Anterior cingulate cortex (tissue), 58 donors: ENCODE measurements at regions not wholly inside any gene's neighbourhood (a gene's known extent, or its start where the extent isn't known, plus 50 kb on each side); places are given as distances from the start of the nearest gene placed in this dataset.

Experiments used
- DNase-seq, 58 donors: peaks; one replicate each; lab custom pipeline; 2025; lab: John Stamatoyannopoulos, UW

DNA sequence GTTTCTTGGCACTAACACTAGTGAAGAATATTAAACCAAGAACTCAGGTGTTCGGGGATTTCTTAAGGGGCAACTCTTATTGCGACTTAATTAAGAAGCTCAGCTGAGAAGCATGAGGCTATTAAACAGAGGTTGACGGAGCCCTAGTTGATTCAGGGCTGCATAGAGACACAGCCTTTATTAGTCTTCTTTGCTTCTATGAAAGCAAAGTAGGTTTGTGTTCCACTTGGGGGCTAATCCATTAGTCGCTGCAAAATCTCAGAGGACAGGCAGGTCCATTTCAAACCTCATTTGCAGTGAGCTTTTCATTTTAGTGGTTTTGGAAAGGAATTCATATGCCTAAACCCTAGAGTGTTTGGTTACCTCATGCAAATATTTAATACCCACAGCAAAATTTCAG lies 506.6 kb upstream of the SULF2 start:
- no peak for DNase-seq

DNA sequence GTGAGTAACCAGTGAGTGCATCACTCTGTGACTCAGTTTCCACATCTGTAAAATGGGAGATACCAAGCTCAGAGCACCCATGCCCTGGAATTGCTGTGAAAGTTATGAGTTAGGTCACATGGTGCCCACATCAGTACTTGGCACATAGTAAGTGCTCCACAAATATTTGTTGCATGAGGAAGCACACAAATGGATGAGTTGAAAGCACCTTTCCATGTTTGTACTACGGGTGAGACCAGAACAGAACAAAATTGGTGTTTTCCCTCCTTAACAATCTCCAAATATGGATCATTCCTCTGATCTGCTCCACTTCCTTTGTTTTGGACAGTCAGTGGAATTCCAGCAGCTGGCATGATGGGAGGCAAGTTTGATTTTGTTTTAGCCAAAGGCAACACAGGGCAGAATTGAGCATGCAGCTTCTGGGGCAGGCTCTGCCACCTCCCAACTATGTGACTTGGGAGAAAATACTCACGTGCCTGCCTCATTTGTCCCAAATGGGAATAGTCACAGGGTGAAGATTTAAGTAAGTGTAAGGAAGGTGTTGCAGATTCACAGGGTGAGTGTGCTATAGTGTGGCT lies 503.7 kb upstream of the SULF2 start:
- DNase-seq: no peak

DNA sequence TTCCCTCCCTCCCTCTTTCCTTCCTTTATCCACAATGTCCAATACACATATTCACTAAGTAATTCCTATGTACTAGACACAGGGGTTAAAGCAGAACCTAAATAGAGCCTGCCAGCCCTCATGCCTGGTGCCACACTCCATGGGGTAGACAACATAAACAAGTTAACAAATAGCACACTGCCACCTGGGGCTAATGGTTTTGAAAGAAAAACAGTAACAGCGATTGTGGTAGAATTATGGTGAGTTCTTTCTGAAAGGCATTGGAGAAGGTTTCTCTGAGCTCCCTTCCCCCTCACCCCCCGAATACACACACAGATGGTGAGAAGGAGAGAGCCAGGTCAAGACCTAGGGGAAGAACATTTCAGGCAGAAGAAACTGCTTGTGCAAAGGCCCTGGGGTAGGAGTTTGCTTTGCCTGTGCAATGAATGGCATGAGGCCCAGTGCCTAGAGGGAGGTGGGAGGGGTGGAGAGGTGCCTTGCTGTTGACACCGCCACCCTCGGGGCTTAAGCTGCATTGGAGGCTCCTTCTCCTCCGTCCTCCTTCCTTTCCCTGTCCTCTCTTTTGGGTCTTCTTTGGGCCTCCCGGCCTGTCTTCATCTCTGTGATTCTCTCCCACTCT lies 502.4 kb upstream of the SULF2 start:
- DNase-seq: no peak

DNA sequence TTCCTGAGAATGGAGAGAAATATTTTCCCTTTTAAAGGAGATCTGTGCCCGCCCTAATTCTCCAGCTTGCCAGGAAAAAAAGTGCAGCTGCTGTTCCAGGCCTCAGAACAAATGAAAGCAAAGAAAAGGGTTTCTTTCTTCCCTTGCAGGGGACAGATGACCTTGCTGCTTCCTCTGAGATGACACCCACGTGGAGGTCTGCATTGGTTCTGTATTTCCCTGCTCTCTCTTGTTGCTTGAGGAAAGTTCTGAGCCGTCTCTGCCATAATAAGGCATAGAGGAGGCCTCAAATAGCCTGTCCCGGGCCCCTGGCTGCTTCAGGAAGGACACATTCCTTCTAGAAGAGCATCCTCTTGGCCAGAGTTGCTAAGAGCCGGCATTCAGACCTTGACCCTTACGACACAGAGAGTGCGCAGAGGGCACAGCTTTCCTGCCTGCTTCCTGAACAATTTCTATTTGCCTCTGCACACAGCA lies 501.8 kb upstream of the SULF2 start:
- DNase-seq: peak in 8 of 58 donors; percentile 3 to 32 (median 20)

DNA sequence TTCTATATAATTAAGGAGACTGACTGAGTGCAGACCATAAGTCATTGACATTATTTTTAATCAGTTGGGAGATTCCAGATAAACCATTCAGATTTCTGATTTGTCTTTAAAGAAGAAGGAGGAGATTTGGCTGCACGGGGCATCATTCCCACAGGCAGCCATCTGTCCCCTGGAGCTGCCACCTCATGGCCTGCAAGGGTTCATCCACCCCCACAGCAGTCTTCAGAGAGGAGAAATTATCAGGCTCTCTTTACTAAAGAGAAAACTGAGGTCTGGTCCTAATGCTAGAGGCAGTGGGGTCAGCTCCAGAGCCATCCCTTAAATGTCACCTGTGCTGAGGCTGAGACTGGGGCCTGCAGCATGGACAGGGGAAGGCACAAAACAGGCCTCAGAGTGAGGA lies 501.3 kb upstream of the SULF2 start:
- no peak for DNase-seq

DNA sequence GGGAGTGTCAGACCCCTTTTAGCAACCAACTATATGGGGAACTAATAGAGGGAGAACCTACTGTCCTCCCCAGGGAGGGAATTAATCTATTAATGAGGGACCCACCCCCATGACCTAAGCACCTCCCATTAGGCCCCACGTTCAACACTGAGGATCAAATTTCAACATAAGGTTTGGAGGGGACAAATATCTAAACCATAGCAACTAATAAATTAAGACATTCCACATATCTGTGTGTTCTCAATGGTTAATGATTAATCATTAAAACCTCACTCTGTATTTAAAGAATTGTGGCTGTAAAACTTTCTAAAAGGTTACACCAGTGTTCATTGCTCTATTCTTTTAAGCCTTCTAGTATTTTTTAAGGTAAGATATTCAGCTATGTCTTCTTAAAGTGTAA lies 500.4 kb upstream of the SULF2 start:
- DNase-seq: no peak

DNA sequence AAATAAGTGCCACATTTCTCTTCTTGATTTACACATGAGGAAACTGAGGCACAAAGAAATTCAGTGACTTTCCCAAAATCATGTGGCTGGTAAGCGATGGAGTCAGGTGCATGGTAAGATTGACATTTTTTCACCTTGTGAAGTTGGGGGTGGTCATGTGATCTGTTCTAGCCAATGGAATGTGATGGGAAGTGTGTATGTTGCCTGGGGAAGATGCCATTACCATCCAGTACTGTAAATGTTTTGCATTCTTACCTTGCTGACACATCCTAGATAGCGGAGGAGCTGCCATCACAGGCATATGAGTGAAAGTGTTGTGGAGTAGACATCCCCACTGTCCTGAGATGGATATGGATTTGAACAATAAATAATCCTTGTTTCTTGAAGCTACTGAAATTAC lies 499.6 kb upstream of the SULF2 start:
- DNase-seq: no peak

DNA sequence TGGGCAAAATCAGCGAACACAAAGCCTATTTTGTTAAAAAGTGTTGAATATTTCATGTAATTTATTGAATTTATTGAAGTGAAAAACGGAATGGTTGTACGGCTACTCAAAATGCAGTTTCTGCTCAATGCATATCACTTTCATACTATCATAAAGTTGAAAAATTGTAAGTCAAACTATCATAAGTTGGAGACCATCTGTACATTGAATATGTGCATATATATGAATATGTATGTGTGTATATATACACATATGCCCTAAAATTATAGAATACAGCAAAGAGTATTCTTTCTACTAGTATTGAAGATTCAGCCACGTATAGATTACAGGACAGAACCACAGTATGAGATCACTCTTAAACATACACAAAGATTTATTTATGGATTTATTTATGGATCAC lies 499.0 kb upstream of the SULF2 start:
- DNase-seq: no peak

DNA sequence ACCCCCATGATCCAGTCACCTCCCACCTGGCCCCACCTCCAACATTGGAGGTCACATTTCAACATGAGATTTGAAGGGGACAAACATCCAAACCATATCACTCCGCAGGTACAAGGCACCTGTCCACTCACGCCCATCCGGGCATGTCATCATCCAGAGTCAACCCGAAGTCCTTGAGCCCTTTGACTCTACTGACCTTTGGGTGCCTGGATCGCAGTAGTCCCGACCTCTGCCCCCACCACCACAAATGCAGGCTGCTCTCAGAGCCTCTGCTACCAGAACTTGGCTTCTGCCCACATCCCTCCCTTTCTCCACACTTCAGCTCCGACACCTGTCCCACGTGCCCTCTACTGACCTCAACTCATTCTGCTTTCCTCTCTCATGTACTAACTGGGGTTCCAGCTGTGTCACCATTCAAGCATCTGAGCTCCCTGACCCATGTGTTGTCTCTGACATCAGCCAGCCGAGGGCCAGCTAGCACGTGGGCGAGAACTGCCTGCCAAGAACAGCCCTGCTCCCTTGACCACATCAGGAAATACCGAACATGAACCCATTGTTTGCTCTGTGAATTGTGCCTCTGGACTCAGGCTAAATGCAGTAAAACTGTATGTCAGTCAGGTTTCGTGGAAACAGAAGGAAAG lies 498.3 kb upstream of the SULF2 start:
- peak in 52 of 58 donors; percentile 4 to 92 (median 66) for DNase-seq

DNA sequence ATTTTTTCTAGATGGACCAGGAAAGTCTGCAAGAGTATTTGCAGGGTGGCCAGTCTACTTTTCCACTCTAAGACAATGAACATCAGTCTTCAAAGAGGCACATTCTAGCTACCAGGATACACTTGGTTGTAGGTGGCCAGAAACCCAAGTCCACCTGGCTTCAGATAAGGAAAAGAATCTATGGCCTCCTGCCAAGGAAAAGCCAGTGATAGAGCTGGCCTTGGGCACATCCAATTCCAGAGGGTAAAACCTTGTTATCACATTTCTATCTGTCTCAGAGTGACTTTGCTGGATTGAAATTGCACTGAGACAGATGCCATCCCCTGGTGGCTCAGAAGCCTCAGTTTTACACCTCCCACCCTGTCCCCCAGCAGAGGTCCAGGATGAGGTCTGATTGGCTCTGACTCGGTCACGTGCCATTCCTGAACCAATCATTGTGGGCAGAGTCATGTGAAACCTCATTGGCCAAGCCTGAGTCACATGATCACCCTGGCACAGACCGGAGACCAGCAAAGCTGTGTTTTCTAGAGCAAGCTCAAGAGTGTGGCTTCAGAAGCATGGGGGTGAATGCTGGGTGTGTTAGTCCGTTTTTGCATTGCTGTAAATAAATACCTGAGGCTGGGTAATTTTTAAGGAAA lies 497.4 kb upstream of the SULF2 start:
- DNase-seq: peak in 1 of 58 donors; percentile 25

DNA sequence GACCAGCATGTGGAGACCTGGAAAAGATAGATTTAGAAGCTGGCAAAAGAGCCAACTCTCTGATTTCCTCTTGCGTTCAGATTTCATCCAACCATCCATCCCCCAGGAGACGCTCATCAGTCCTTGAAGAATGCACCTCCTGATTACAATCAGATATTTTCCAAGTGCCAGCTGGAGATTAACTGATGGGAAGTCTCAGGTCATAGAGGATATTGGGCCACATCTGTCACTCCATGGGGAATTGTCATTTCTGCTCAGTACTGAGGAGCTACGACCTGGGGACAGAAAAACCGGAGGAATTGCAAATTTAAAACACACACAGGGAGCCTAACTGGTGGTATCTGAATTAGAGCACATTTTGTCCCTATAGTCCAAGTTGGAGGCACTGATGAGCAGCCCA lies 496.2 kb upstream of the SULF2 start:
- DNase-seq: no peak

DNA sequence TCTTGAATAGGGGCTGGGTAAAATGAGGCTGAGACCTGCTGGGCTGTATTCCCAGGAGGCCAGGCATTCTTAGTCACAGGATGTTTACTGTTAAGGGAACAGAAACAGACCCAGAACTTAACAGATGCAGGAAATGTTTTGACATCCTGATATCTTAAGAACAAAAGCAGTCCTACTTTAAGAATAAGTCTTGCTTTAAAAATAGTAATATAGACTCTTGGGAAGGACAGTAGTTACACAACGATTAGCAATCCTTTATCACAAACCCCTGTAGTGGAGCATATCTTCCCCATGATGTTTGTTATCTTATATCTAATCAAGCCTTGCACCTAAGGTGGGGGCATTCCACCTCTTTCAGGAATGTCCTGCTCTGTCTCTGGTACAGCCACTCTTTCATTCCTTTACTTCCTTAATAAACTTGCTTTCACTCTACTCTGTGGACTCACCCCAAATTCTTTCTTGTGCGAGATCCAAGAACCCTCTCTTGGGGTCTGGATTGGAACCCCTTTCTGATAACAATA lies 493.7 kb upstream of the SULF2 start:
- no peak for DNase-seq

DNA sequence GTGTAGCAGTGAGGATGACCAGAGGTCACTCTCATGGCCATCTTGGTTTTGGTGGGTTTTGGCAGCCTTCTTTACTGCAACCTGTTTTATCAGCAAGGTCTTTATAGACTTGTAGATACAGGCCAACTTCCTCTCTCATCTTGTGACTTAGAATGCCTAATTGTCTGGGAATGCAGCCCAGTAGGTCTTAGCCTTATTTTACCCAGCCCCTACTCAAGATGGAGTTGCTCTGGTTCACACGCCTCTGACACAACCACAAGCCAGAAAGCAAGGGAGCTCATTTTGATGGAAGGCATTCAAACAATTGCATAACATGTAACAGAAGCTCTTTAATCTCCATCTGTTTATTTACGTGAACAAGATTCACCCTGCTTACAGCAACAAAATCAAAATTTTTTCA lies 492.0 kb upstream of the SULF2 start:
- DNase-seq: no peak

DNA sequence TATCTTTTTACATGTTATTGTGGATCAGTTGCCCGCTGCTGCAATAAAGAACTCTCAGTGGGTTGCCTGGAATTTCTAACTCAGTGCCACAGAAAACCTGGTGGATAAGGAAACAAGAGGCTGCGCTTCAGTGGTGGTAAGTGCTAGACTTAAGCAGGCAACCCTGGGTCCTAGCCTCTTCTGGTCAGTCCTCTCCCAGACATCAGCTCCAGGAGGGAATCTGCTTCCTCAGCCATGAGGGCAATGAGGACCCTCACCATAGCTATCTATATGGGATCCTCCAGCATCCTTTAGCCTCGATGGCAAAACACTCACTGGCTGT lies 490.7 kb upstream of the SULF2 start:
- no peak for DNase-seq

DNA sequence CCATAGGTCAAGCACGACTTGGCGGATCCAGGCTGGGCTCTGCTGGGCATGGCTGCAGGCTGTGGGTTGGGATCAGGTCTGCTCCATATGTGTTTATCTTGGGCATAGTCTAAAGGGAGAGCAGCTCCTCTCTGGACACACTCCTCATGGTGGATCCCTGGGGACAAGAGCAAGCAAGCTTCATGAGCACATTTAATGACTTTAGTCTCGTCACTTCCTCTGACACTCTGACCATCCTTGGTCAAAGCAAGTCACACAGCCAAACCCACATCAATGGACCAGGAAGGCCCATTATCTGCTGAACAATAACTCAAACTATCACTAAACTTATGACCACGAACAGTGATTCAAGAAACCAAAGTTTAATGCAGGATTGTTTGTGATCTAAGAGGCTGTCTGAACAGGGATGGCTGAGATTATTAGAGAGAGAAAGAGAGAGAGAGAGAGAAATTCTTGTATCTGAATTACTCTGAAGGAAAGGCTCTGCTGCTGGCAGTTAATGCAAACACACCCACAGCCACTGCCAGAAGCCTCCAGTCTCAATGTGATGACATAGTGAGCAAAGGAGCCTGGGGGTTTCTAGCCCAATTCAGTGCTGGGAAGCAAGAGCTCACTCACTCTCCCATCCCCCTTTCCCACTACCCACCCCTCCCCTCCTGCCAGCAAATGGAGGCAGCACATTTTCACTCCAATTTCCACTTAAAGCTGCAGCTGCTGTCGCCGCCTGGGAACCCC lies 490.2 kb upstream of the SULF2 start:
- DNase-seq: no peak

DNA sequence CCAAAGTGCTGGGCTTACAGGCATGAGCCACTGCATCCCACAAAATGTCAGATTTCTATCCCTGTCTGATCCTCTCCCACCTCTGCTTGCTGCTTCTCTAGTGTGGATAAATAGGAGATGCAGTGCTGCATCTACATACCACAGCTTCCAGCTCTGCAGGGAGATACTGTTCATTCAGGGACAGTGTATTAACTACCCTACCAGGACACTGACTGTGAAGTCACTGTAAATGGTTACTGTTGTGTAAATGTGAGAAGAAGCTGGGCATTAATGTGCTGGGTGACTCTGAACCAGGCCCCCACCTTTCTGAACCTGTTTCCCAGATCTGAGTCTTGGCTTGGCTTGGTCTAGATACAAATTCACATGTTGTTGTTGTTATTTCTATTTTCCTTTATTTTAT lies 488.6 kb upstream of the SULF2 start:
- no peak for DNase-seq

DNA sequence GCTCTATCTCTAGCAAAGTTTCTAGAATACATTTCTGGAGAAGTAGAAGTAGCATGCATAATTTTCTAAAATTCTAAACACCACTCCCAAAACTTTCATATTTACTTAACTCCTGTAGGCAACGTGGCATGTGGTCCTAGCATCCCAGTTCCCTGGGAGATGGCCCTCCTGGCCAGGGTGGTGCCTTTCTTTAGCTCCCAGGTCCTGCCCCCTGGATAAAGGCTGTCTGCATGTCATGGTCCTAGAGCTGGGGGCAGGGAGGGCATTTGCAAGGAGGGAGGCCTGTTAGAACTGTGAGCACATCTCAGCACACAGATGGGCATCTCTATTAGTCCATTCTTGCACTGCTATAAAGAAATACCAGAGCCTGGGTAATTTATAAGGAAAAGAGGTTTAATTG lies 485.6 kb upstream of the SULF2 start:
- no peak for DNase-seq

DNA sequence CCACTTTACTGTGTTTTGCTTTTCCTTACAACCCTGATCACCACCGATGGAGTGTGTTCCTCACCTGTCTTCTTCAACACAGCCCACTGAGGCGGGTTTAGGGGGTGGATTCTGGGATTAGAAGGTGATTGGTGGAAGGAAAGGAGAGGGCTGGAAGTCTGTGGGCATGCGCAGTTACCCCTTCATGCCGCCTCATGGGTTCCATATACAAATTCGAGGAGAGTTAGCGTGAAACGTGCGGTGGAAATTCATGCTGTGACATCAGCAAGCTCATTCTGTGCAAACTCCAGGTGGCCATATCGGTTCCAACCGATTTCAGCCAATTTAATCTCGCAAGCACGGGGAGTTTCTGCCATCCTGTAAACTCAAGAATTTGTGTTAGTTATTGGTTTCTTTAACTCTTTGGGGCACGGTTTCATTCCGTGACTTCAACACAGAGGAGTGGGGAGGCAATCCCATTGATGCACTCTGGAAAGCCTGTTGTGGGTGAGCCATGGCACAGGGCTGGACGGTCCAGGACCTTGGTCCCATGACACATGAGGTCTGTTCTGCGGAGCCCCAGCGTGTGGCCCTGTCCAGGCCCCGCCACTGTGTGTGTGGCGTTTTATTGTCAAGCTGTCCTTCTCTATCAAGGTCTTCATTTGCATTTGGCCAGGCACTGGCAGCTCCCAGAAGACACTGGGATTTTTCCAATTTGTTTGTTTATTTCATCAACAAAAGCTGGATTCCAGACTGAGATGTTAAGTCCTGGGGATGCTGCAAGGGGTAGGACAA lies 482.8 kb upstream of the SULF2 start:
- no peak for DNase-seq

DNA sequence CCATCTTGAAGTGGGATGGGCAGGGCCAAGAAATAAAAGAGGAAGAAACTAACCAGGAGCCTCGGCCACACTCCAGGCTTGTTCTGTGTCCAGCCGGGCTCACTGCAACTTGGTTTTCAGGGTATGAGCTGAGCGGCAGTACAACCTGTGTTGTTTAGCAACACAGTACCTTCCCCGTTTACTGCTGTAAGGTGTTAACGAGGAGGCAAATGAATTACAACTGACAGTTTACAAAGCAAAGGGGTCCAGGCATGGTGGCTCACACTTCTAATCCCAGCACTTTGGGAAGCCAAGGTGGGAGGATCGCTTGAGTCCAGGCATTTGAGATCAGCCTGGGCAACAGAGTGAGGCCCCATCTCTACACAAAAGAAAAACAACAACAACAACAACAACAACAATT lies 481.3 kb upstream of the SULF2 start:
- DNase-seq: no peak

DNA sequence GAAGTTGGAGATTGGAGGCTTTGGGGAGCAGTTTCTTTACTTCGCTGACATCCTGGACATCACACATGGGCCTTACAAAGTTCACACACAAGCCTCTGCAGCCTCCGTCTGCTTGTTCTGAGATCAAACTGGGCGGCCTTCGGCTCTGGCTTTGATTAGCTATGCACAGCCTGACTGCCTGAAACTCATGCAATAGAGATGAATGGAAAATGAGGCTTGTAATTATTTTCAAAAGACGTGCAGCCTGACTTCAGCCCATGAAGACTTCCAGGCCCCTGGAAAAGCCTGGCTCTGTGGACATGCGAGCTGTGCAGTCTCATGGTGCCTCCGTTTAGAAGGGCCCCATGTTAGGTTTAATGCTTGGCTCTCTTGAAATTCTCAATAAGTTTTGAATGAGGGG lies 480.5 kb upstream of the SULF2 start:
- no peak for DNase-seq
